ENCODE measurements at regions not wholly inside any gene's neighbourhood (a gene's known extent, or its start where the extent isn't known, plus 50 kb on each side); places are given as distances from the start of the nearest gene placed in this dataset.

GRCh38 chr21:40901691-40902090 is 54.7 kb upstream of the DSCAM start:
- TF ChIP-seq CTCF (IDR thresholded peaks at IDR 0.05; ENCODE audit: insufficient read depth, low read length): no peak
- no peak overlapping the region for H3K4me3 ChIP-seq (ENCODE audit: low read depth, low read length)
- no peak for DNase-seq (ENCODE audit: low read depth)

- no peak overlapping the region for H3K4me3 ChIP-seq (ENCODE audit: low read depth, low read length)
- TF ChIP-seq CTCF (IDR thresholded peaks at IDR 0.05; ENCODE audit: insufficient read depth, low read length): no peak
- no peak for DNase-seq (ENCODE audit: low read depth)
Observed at GRCh38 chr21:40902299-40902698, 55.3 kb upstream of the DSCAM start.

GRCh38 chr21:40902993-40903392 is 56.0 kb upstream of the DSCAM start:
- H3K4me3 ChIP-seq (ENCODE audit: low read depth, low read length): no peak overlapping the region
- TF ChIP-seq CTCF (IDR thresholded peaks at IDR 0.05; ENCODE audit: insufficient read depth, low read length): no peak
- DNase-seq (ENCODE audit: low read depth): no peak

GRCh38 chr21:40905251-40905650 is 58.3 kb upstream of the DSCAM start:
- TF ChIP-seq CTCF (IDR thresholded peaks at IDR 0.05; ENCODE audit: insufficient read depth, low read length): no peak
- no peak for DNase-seq (ENCODE audit: low read depth)
- no peak overlapping the region for H3K4me3 ChIP-seq (ENCODE audit: low read depth, low read length)

GRCh38 chr21:40912375-40912774 is 65.4 kb upstream of the DSCAM start:
- H3K4me3 ChIP-seq (ENCODE audit: low read depth, low read length): no peak overlapping the region
- no peak for DNase-seq (ENCODE audit: low read depth)
- no peak for TF ChIP-seq CTCF (IDR thresholded peaks at IDR 0.05; ENCODE audit: insufficient read depth, low read length)

GRCh38 chr21:40915114-40915513 is 68.2 kb upstream of the DSCAM start:
- no peak for DNase-seq (ENCODE audit: low read depth)
- no peak for TF ChIP-seq CTCF (IDR thresholded peaks at IDR 0.05; ENCODE audit: insufficient read depth, low read length)
- H3K4me3 ChIP-seq (ENCODE audit: low read depth, low read length): no peak overlapping the region

- no peak overlapping the region for H3K4me3 ChIP-seq (ENCODE audit: low read depth, low read length)
- no peak for TF ChIP-seq CTCF (IDR thresholded peaks at IDR 0.05; ENCODE audit: insufficient read depth, low read length)
- DNase-seq (ENCODE audit: low read depth): no peak
Observed at GRCh38 chr21:40923407-40923806, 76.4 kb upstream of the DSCAM start.
